Neuron (in vitro differentiated cells): ENCODE measurements at regions not wholly inside any gene's neighbourhood (a gene's known extent, or its start where the extent isn't known, plus 50 kb on each side); places are given as distances from the start of the nearest gene placed in this dataset.

ENCODE experiments used
- H2AFZ ChIP-seq: one replicate; pipeline ENCODE4 v1.6.1; 2013; ENCODE audit warnings: low read depth, mild to moderate bottlenecking, inconsistent platforms, low read length, moderate library complexity
- H3K27me3 ChIP-seq: one replicate; pipeline ENCODE4 v1.6.1; 2013; ENCODE audit warnings: low read length; ENCODE audit not compliant: insufficient read depth
- H3K36me3 ChIP-seq: one replicate; pipeline ENCODE4 v1.6.1; 2013; ENCODE audit warnings: low read length; ENCODE audit not compliant: insufficient read depth
- H3K4me1 ChIP-seq: one replicate; pipeline ENCODE4 v1.6.1; 2013; ENCODE audit warnings: low read length; ENCODE audit not compliant: insufficient read depth
- H3K4me3 ChIP-seq: 2 replicates; pipeline ENCODE4 v1.5.1; 2013; ENCODE audit warnings: mild to moderate bottlenecking, low read length, moderate library complexity
- H3K9me3 ChIP-seq: one replicate; pipeline ENCODE4 v1.6.1; 2013; ENCODE audit warnings: low read length

GRCh38 chr3:68055215-68055614 lies 400.8 kb upstream of the SUCLG2 start:
- Histone ChIP-seq H3K4me3 (no peak overlapping the region), H3K4me1 (no peaks in the 10 kb centered on the region), H2AFZ (no peak overlapping the region), H3K36me3 (no peaks in the 10 kb centered on the region), H3K9me3 (no peaks in the 10 kb centered on the region), H3K27me3 (no peaks in the 10 kb centered on the region)

DNA sequence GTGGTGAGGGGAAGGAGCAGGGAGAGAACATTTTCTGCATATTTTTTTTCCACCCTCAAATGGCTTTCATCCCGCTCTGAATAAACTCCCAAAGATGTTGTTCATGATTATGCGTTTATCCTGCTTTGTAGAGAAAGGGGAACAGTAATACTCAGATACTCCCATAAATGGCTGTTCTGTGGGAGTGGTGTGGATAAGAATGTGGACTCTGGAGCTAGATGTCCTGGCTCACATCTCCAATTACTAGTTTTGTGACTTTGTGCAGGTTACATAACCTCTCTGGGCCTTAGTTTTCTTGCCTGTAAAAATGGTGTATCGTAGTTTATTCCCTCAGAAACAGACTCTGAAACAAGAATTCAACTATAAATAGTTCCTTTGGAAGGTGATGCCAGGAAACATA lies 395.4 kb upstream of the SUCLG2 start:
- Histone ChIP-seq H2AFZ (no peak overlapping the region), H3K4me1 (no peaks in the 10 kb centered on the region), H3K9me3 (no peaks in the 10 kb centered on the region), H3K27me3 (no peaks in the 10 kb centered on the region), H3K4me3 (no peak overlapping the region), H3K36me3 (no peaks in the 10 kb centered on the region)

GRCh38 chr3:68045976-68046375 lies 391.6 kb upstream of the SUCLG2 start:
- Histone ChIP-seq H2AFZ (no peak overlapping the region), H3K9me3 (no peaks in the 10 kb centered on the region), H3K36me3 (no peaks in the 10 kb centered on the region), H3K27me3 (no peaks in the 10 kb centered on the region), H3K4me3 (no peak overlapping the region), H3K4me1 (no peaks in the 10 kb centered on the region)

DNA sequence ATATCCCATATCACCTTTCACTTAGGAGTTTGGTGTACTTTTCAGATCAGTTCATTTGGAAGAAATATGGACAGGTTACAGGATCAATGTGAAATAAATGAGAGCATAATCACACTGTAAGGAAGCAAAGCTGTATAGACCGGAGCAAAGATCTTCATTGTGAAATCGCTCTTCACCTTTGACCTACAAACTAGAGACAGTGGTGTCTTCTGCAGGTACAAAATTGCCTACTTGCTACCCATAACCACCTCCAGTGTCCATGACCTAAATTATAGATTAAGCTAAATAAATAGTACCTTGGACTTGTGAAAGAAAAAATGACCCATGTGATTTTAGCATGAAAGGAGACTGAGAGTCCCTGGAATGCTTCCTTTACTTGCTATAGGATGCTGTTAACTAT lies 379.5 kb upstream of the SUCLG2 start:
- Histone ChIP-seq H3K27me3 (no peaks in the 10 kb centered on the region), H3K4me3 (no peak overlapping the region), H3K9me3 (no peaks in the 10 kb centered on the region), H2AFZ (no peak overlapping the region), H3K4me1 (no peaks in the 10 kb centered on the region), H3K36me3 (no peaks in the 10 kb centered on the region)

- H3K27me3 ChIP-seq = no peaks in the 10 kb centered on the region
- no peak overlapping the region for H3K4me3 ChIP-seq
- H3K9me3 ChIP-seq = no peaks in the 10 kb centered on the region
- H3K4me1 ChIP-seq = no peaks in the 10 kb centered on the region
- no peaks in the 10 kb centered on the region for H3K36me3 ChIP-seq
- no peak overlapping the region for H2AFZ ChIP-seq
These were observed 377.8 kb upstream of the SUCLG2 start for GRCh38 chr3:68032209-68032608.

DNA sequence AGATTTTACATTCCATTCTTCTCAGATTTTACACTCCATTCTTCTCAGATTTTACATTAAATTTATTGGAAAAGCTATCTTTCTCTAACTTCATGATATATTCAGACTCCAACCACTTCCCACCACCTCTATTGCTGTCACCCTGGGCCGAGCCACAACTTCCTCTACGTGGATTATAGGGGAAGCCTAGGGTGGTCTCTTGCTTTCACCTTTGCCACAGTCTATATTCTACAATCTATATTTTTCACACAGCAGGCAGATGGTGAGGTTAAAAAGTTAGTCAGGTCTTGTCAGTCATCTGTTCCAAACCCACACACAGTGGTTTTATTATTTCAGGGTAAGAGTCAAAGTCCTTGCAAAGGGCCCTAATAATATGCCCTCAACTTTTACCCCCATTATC lies 370.8 kb upstream of the SUCLG2 start:
- Histone ChIP-seq H3K27me3 (no peaks in the 10 kb centered on the region), H3K9me3 (no peaks in the 10 kb centered on the region), H3K4me3 (no peak overlapping the region), H3K36me3 (no peaks in the 10 kb centered on the region), H2AFZ (no peak overlapping the region), H3K4me1 (no peaks in the 10 kb centered on the region)

DNA sequence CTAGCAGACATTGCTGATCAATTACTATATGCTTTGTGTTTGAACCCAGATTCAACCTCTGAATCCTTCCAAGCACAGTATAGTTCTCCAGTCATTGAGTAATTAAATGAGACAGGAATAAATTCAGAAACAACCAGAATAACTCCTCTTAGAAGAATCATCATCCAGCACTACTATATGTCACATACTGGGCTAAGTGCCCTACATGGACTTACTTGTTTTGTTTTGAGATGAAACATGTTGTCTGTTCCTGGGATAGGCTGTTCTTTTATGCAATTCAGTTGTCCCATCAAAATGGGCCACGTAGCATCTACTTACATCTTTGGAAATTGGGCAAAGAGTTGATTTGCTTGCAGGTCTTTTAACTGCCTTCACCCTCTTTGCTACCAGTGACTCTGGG lies 365.5 kb upstream of the SUCLG2 start:
- Histone ChIP-seq H3K4me3 (no peak overlapping the region), H3K27me3 (no peaks in the 10 kb centered on the region), H3K36me3 (no peaks in the 10 kb centered on the region), H2AFZ (no peak overlapping the region), H3K9me3 (no peaks in the 10 kb centered on the region), H3K4me1 (no peaks in the 10 kb centered on the region)

DNA sequence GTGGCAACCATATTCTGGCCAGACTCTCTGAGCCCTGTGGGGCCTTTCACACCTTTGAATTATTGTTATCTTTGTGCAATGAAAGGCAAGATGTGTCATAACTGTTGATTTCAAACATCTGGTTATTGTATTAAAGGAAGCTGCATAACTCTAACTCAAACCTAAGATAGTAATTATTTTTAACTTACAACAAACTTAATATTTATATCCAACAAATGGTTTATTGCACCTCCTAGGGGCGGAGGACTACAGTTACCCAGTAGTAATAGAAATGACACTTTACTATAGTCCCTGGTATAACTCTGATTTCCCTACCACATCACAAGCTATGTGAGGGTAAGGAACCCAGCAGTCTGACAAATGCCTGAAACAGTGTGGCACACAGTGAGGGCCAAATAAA lies 363.9 kb upstream of the SUCLG2 start:
- H2AFZ ChIP-seq = no peak overlapping the region
- no peaks in the 10 kb centered on the region for H3K36me3 ChIP-seq
- no peak overlapping the region for H3K4me3 ChIP-seq
- no peaks in the 10 kb centered on the region for H3K4me1 ChIP-seq
- no peaks in the 10 kb centered on the region for H3K27me3 ChIP-seq
- no peaks in the 10 kb centered on the region for H3K9me3 ChIP-seq

- Histone ChIP-seq H3K4me3 (no peak overlapping the region), H3K27me3 (no peaks in the 10 kb centered on the region), H3K36me3 (no peaks in the 10 kb centered on the region), H2AFZ (no peak overlapping the region), H3K9me3 (no peaks in the 10 kb centered on the region), H3K4me1 (no peaks in the 10 kb centered on the region)
These were observed 362.7 kb upstream of the SUCLG2 start for GRCh38 chr3:68017069-68017468.

- Histone ChIP-seq H3K36me3 (no peaks in the 10 kb centered on the region), H3K27me3 (peaks cover 35% of the 10 kb centered on the region), H3K9me3 (no peaks in the 10 kb centered on the region), H3K4me1 (no peaks in the 10 kb centered on the region), H2AFZ (no peak overlapping the region), H3K4me3 (no peak overlapping the region)
These were observed 355.5 kb upstream of the SUCLG2 start for GRCh38 chr3:68009900-68010299.

GRCh38 chr3:68007621-68008226 lies 353.3 kb upstream of the SUCLG2 start:
- Histone ChIP-seq H3K4me3 (peak overlapping the region; percentile 12), H3K27me3 (peaks cover 36% of the 10 kb centered on the region), H3K36me3 (no peaks in the 10 kb centered on the region), H2AFZ (peak overlapping the region; percentile 42), H3K4me1 (no peaks in the 10 kb centered on the region), H3K9me3 (no peaks in the 10 kb centered on the region)

- Histone ChIP-seq H3K4me1 (no peaks in the 10 kb centered on the region), H3K27me3 (peaks cover 36% of the 10 kb centered on the region), H3K9me3 (no peaks in the 10 kb centered on the region), H2AFZ (no peak overlapping the region), H3K4me3 (no peak overlapping the region), H3K36me3 (no peaks in the 10 kb centered on the region)
These were observed 352.2 kb upstream of the SUCLG2 start for GRCh38 chr3:68006646-68007045.

DNA sequence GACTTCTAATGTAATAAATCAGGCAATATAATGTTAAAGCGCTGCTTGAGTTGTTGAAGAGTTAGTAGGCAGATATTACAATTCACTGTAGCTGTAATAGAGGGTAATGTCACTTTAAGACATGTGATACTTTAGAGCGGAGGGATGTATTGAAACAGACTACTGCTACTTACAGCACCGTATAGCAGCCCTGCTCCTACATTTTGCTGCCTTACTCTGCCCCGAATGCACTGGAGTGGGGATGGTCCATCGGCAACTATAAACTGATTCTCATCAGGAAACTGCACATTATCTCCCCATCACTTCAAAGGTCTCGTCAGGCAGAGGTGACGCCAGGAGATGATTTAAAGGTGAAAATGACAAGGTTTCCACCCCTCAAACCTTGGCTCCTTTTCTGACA lies 349.7 kb upstream of the SUCLG2 start:
- H3K27me3 ChIP-seq = peaks cover 36% of the 10 kb centered on the region
- H3K9me3 ChIP-seq = no peaks in the 10 kb centered on the region
- H3K4me1 ChIP-seq = no peaks in the 10 kb centered on the region
- H3K4me3 ChIP-seq = no peak overlapping the region
- H3K36me3 ChIP-seq = no peaks in the 10 kb centered on the region
- H2AFZ ChIP-seq = no peak overlapping the region

- H3K36me3 ChIP-seq = no peaks in the 10 kb centered on the region
- H2AFZ ChIP-seq = no peak overlapping the region
- H3K27me3 ChIP-seq = no peaks in the 10 kb centered on the region
- H3K9me3 ChIP-seq = no peaks in the 10 kb centered on the region
- no peaks in the 10 kb centered on the region for H3K4me1 ChIP-seq
- no peak overlapping the region for H3K4me3 ChIP-seq
These were observed 343.9 kb upstream of the SUCLG2 start for GRCh38 chr3:67998281-67998680.
